OCI-LY3 (cell line): ENCODE measurements at regions not wholly inside any gene's neighbourhood (a gene's known extent, or its start where the extent isn't known, plus 50 kb on each side); places are given as distances from the start of the nearest gene placed in this dataset.

Experiments
- H2AFZ ChIP-seq: fragments of 200-600, 300-600 bp; shearing (Covaris generic); 2 replicates; pipeline ENCODE4 v1.6.0; 2014; ENCODE audit warnings: antibody characterized with exemption, low read depth, low read length
- H3K27ac ChIP-seq: fragments of 200-600, 300-600 bp; sonication (generic); 2 replicates; pipeline ENCODE4 v1.5.1; 2014; ENCODE audit warnings: mild to moderate bottlenecking, low read length, moderate library complexity, mixed read lengths
- H3K27me3 ChIP-seq: fragments of 200-600, 300-600 bp; sonication (generic); 2 replicates; pipeline ENCODE4 v1.6.1; 2014; ENCODE audit warnings: low read depth, low read length, mixed read lengths
- H3K36me3 ChIP-seq: fragments of 200-600, 300-600 bp; sonication (generic); replicated peaks from 2 replicates; pipeline ENCODE3; 2014; ENCODE audit warnings: low read depth, low read length, mixed read lengths
- H3K4me1 ChIP-seq: fragments of 300-600, 200-600 bp; sonication (generic); 2 replicates; pipeline ENCODE4 v1.6.1; 2014; ENCODE audit warnings: low read length, mixed read lengths
- H3K4me2 ChIP-seq: fragments of 200-600, 300-600 bp; sonication (generic); 2 replicates; pipeline ENCODE4 v1.6.1; 2014; ENCODE audit warnings: low read length, mixed read lengths
- H3K4me3 ChIP-seq: fragments of 300-600, 200-600 bp; sonication (generic); 2 replicates; pipeline ENCODE4 v1.5.1; 2014; ENCODE audit warnings: antibody characterized with exemption, mild to moderate bottlenecking, low read length, moderate library complexity
- H3K79me2 ChIP-seq: fragments of 300-600, 200-600 bp; shearing (Covaris generic); 2 replicates; pipeline ENCODE4 v1.6.1; 2014; ENCODE audit warnings: mild to moderate bottlenecking, low read length, mixed read lengths
- H3K9ac ChIP-seq: fragments of 300-600, 200-600 bp; shearing (Covaris generic); 2 replicates; pipeline ENCODE4 v1.6.0; 2014; ENCODE audit warnings: mild to moderate bottlenecking, low read length, moderate library complexity
- H3K9me3 ChIP-seq: fragments of 200-600, 300-600 bp; shearing (Covaris generic); 2 replicates; pipeline ENCODE4 v1.6.1; 2014; ENCODE audit warnings: low read length, mixed read lengths; ENCODE audit not compliant: insufficient read depth
- H4K20me1 ChIP-seq: fragments of 200-600, 300-600 bp; sonication (generic); 2 replicates; pipeline ENCODE4 v1.6.1; 2016; ENCODE audit warnings: low read length, mixed read lengths; ENCODE audit not compliant: insufficient read depth
- CTCF ChIP-seq: fragments of 200-600, 300-600 bp; sonication (generic); IDR thresholded peaks from 2 replicates; pipeline ENCODE4 v1.5.1; 2014; ENCODE audit warnings: antibody characterized with exemption, low read length, low read depth
- EZH2phosphoT487 ChIP-seq: fragments of 200-600 bp; shearing (Covaris generic); IDR thresholded peaks from 2 replicates; pipeline ENCODE4 v1.6.1; 2018; ENCODE audit warnings: antibody characterized with exemption, mixed run types, low read depth

- no peaks in the 10 kb centered on the region for H3K9me3 ChIP-seq
- H3K27me3 ChIP-seq, result no peaks in the 10 kb centered on the region
Observed at GRCh38 chr2:78420132-78420531, 605.4 kb upstream of the REG3G start.

GRCh38 chr2:78423631-78424030, 601.9 kb upstream of the REG3G start:
- Histone ChIP-seq H3K9ac (no peak overlapping the region), H3K27ac (no peak overlapping the region), H3K9me3 (no peaks in the 10 kb centered on the region), H3K4me1 (no peaks in the 10 kb centered on the region), H4K20me1 (no peaks in the 10 kb centered on the region), H2AFZ (no peak overlapping the region), H3K4me3 (no peak overlapping the region), H3K27me3 (no peaks in the 10 kb centered on the region), H3K4me2 (no peak overlapping the region), H3K36me3 (no peaks in the 10 kb centered on the region), H3K79me2 (no peaks in the 10 kb centered on the region)
- TF ChIP-seq EZH2phosphoT487 (no peak), CTCF (no peak)

More at GRCh38 chr2:78420132-78420531, 605.4 kb upstream of the REG3G start:
- no peaks in the 10 kb centered on the region for H4K20me1 ChIP-seq
- no peak overlapping the region for H3K9ac ChIP-seq
- no peak overlapping the region for H3K4me2 ChIP-seq
- no peaks in the 10 kb centered on the region for H3K79me2 ChIP-seq
- H3K36me3 ChIP-seq, result no peaks in the 10 kb centered on the region
- no peaks in the 10 kb centered on the region for H3K4me1 ChIP-seq
- no peak overlapping the region for H3K27ac ChIP-seq
- H2AFZ ChIP-seq, result no peak overlapping the region
- TF ChIP-seq CTCF (no peak), EZH2phosphoT487 (no peak)
- no peak overlapping the region for H3K4me3 ChIP-seq

GRCh38 chr2:78427170-78427569, 598.3 kb upstream of the REG3G start:
- no peaks in the 10 kb centered on the region for H3K27me3 ChIP-seq
- no peak overlapping the region for H3K4me3 ChIP-seq
- no peaks in the 10 kb centered on the region for H3K4me1 ChIP-seq
- no peaks in the 10 kb centered on the region for H3K36me3 ChIP-seq
- H3K9me3 ChIP-seq, result no peaks in the 10 kb centered on the region
- H2AFZ ChIP-seq, result no peak overlapping the region
- no peaks in the 10 kb centered on the region for H4K20me1 ChIP-seq
- H3K4me2 ChIP-seq, result no peak overlapping the region
- TF ChIP-seq CTCF, result no peak
- TF ChIP-seq EZH2phosphoT487, result no peak
- H3K9ac ChIP-seq, result no peak overlapping the region
- no peak overlapping the region for H3K27ac ChIP-seq
- no peaks in the 10 kb centered on the region for H3K79me2 ChIP-seq

- H3K27me3 ChIP-seq, result no peaks in the 10 kb centered on the region
- TF ChIP-seq EZH2phosphoT487 (no peak), CTCF (peak; percentile 52)
- H3K27ac ChIP-seq, result no peak overlapping the region
- H3K9me3 ChIP-seq, result no peaks in the 10 kb centered on the region
- no peaks in the 10 kb centered on the region for H3K79me2 ChIP-seq
- no peak overlapping the region for H3K4me3 ChIP-seq
- no peak overlapping the region for H2AFZ ChIP-seq
- H4K20me1 ChIP-seq, result no peaks in the 10 kb centered on the region
- H3K4me2 ChIP-seq, result no peak overlapping the region
- H3K36me3 ChIP-seq, result no peaks in the 10 kb centered on the region
- H3K4me1 ChIP-seq, result no peaks in the 10 kb centered on the region
- H3K9ac ChIP-seq, result no peak overlapping the region
Observed at GRCh38 chr2:78431241-78431640, 594.3 kb upstream of the REG3G start.
